ENCODE measurements at regions not wholly inside any gene's neighbourhood (a gene's known extent, or its start where the extent isn't known, plus 50 kb on each side); places are given as distances from the start of the nearest gene placed in this dataset.
"Not testable (repeated sequence)": the region's sequence is repeated elsewhere in the genome, so short reads cannot be mapped to it uniquely, and the experiment has no call there.

- no peak overlapping the region for H3K27ac ChIP-seq
- TF ChIP-seq ZFX (IDR thresholded peaks at IDR 0.05) = no peak
- TF ChIP-seq, protein P1, sequence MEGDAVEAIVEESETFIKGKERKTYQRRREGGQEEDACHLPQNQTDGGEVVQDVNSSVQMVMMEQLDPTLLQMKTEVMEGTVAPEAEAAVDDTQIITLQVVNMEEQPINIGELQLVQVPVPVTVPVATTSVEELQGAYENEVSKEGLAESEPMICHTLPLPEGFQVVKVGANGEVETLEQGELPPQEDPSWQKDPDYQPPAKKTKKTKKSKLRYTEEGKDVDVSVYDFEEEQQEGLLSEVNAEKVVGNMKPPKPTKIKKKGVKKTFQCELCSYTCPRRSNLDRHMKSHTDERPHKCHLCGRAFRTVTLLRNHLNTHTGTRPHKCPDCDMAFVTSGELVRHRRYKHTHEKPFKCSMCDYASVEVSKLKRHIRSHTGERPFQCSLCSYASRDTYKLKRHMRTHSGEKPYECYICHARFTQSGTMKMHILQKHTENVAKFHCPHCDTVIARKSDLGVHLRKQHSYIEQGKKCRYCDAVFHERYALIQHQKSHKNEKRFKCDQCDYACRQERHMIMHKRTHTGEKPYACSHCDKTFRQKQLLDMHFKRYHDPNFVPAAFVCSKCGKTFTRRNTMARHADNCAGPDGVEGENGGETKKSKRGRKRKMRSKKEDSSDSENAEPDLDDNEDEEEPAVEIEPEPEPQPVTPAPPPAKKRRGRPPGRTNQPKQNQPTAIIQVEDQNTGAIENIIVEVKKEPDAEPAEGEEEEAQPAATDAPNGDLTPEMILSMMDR (conservative IDR thresholded peaks at IDR 0.05) = no peak
Observed at GRCh38 chr12:126033751-126034150, 968.5 kb downstream of the AACS start.

DNA sequence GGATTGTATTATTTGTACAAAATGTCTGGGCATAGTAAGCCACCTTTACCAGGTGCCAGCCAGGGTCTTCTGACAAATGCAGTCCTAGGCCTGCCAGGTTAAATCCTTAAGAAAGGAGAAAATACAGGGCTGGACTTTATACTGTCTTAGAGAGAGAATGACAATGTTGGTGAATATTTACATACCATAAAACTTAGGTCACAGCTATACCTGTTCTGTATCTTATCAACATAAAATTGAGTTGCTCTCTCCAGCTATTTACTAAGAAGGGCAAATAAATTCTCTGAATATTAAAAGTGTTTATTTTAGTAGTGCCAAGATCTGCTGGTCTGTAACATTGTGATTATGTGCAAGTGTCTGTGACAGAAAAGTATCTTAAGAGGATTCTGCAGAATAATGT is 971.1 kb downstream of the AACS start:
- no peak overlapping the region for H3K27ac ChIP-seq
- no peak for TF ChIP-seq ZFX (IDR thresholded peaks at IDR 0.05)
- TF ChIP-seq, protein P1 (conservative IDR thresholded peaks at IDR 0.05) = no peak

DNA sequence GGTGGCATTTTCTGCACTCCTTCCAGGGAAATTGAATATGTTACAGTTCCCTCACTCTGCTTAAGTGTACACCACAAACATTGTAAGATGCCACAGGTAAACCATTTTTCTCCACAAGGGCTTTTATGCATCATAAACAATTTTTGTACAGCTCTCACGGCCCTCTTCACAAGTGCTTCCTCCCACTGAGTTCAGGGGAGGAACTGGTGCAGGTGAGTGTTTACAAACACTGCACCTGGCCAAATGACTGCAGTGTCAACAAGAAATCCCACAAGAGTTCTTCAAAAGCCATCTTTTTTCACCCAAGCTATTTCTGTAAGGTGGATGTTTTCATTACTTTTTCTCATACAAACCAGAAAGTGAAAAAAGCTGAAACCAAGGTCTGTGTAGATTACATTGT is 973.2 kb downstream of the AACS start:
- no peak for TF ChIP-seq ZFX (IDR thresholded peaks at IDR 0.05)
- TF ChIP-seq, protein P1 (conservative IDR thresholded peaks at IDR 0.05) = no peak
- no peak overlapping the region for H3K27ac ChIP-seq

DNA sequence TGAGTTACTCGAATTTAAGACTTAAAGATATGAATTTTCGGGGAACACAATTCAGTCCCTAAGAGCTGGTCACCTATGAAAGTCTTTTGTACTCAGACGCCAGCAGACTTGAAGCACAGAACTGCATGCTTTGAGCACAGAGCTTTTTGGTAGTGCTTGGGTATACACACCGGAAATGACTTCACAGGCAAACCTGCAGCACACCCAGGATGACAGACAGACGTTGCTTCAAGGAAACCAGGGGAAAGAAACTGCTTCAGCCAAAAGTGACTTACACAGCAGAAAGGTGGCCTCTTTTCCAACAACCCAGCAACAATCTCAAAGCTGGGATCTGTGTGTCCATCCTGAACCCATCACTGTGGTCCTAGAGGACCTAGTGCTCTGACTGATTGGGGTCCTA is 975.1 kb downstream of the AACS start:
- H3K27ac ChIP-seq = no peak overlapping the region
- TF ChIP-seq, protein P1 (conservative IDR thresholded peaks at IDR 0.05) = no peak
- TF ChIP-seq ZFX (IDR thresholded peaks at IDR 0.05) = no peak

DNA sequence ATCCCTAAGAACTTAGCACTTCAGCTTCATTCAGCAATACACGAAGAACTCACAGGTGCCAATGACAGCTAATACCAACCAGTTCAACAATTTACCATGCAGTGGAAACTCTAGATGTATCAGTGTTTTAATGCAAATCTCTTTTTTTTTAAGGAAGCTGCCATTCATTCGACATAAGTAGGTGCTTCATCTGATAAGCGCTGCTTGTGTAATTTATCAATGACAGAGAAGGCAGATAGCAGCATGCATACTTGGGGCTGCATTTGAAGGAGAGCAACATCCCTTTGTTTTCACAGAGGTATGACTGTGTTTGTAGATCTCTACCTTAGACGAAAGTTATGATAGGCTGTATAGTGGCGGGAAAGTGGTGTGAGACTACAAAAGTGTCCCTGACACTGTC is 977.1 kb downstream of the AACS start:
- TF ChIP-seq, protein P1 (conservative IDR thresholded peaks at IDR 0.05) = no peak
- no peak overlapping the region for H3K27ac ChIP-seq

DNA sequence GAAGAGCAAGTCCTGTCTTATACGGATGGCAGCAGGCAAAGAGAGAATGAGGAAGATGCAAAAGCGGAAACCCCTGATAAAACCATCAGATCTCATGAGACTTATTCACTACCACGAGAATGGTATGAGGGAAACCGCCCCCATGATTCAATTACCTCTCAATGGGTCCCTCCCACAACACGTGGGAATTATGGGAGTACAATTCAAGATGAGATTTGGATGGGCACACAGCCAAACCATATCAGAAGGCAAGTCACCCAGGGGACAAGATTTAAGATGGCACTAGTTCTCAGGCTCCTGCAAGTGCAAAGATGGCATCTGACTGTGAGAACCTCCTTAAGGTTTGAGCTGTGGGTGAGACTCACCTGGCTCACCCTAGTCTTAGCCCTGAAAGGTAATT is 984.3 kb downstream of the AACS start:
- not testable (repeated sequence) for H3K27ac ChIP-seq

GRCh38 chr12:126051611-126052107 is 986.4 kb downstream of the AACS start:
- H3K27ac ChIP-seq = no peak overlapping the region
- TF ChIP-seq, protein P1 (conservative IDR thresholded peaks at IDR 0.05) = peak; percentile 9
- TF ChIP-seq ZFX (IDR thresholded peaks at IDR 0.05) = no peak

DNA sequence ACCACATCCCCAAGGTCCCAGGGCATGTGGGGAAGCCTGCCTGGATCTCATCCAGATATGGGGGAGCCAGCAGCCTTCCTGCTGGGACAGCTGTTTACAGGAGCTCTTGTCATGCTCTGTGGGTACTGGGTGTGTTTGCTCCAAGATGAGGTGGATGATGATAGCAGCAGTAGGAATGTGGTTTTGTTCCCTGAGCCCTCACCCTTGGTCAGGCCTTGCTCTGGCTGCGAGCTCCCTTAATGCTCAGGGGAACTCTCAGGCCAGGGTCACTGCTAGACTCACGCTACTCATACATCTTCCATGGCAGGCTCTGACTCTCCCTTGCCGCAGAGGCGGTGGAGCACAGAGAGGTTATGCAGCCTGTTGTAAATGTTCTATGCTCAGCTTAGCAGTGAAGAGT is 990.3 kb downstream of the AACS start:
- TF ChIP-seq, protein P1 (conservative IDR thresholded peaks at IDR 0.05) = no peak
- TF ChIP-seq ZFX (IDR thresholded peaks at IDR 0.05) = no peak
- no peak overlapping the region for H3K27ac ChIP-seq
